Activated CD8-positive, alpha-beta memory T cell treated with anti-CD3 and anti-CD28 coated beads for 48 hours (primary cell): ENCODE measurements at regions not wholly inside any gene's neighbourhood (a gene's known extent, or its start where the extent isn't known, plus 50 kb on each side); places are given as distances from the start of the nearest gene placed in this dataset.

Experiments used
- DNase-seq, 3 experiments: peaks; one replicate each; pipeline ENCODE4 v3.0.0-alpha.2; 2020; ENCODE audit warnings: low read depth in 2 of 3, low spot score in 2 of 3

DNA sequence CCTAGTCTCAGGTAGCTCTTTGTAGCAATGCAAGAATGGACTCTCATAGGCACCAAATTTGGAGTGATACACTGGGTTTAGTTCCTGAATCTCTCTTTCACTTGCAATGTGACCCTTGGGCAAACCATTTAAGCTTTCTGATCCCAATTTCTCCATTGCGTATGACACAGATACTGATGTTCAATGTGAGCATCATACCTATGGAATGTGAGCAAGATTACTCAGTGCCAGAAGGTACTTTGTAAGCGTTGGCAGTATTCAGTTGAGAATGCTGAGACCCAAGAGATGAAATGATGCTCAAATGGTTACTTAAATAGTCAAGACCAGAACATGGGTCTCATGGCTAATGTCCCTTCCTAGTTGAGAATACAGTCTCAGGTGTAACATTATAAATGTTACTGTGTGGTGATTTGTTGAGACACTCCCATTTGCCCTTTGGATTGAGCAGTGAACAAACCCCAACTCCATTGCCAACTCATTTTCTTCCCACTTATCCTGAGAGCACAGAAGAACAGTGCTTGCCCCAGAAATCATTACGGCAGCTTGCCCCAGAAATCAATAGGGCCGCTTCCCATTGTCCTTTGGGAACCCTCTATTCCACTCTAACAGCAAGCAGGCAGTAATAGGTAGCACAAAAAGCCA, 134.1 kb downstream of the SOX9 start:
- no peak for DNase-seq

DNA sequence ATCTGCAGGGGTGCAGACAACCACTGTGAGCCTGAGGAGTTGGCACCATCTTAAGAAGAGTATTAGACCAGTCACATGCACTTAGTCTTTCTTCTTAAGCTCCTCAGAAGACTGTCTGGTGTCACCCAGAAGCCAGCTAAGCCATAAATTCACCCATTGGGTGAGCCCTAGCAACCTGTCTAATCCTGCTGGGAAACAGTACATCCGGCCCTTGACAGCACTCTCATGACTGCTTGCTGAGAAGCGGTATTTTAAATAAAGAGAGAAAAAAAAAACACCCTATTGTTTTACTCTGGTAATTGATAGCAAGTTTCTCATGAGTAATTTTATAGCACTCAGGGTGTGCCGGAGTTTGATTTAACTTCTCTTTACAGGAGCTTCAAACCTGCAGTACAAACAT, 134.7 kb downstream of the SOX9 start:
- DNase-seq, result no peak

DNA sequence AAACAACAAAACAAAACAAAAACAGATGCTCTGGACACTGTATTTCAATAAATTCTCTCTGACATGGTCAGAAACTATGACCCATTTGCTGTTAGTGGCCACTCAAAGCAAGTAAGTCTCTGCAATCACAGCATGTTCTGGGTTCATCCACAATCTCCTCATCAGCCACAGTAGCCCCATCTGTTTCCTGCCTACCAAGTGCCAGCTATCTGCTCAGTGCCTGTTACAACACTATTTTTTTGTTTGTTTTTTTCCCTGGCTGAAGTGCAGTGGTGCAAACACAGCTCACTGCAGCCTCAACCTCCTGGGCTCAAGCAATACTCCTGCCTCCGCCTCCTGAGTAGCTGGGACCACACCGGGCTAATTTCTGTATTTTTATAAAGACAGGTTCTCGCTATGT, 137.9 kb downstream of the SOX9 start:
- DNase-seq, result no peak

DNA sequence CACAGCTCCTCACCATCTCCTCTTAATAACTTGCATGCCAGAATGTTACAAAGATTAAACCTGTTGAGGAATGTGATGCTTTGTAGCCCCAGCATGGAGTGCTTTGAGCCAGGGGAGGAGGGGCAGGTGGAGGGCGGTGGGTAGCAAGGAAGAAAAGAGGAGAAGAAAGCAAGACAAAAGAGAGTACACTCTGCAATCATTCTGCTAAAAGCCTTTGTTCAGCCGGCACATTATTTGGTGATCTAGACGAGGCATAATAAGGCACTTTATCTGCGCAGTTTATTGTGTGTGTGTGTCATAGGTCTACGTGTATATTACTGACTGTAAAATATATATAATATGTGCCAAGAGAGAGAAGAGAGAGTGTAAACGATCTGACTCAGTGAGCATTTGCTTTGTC, 139.1 kb downstream of the SOX9 start:
- DNase-seq, result no peak

DNA sequence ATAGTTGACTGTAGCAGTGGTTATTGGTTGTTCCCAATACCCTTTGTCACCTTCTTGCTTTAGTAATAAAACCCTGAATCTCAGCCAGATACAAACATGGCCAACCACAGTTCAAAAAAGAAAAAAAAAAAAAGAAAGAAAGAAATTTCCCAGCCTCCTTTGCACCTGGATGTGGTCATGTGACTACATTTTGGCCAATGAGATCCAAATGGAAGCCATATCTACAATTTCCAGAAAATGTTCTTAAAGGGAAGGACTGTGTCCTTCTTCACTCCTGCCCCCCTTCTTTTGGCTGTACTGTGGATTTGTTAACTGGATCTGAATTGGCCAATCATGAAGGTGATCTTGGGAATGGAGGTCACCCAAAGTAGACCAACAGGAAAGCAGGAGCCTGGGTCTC, 141.9 kb downstream of the SOX9 start:
- no peak for DNase-seq

DNA sequence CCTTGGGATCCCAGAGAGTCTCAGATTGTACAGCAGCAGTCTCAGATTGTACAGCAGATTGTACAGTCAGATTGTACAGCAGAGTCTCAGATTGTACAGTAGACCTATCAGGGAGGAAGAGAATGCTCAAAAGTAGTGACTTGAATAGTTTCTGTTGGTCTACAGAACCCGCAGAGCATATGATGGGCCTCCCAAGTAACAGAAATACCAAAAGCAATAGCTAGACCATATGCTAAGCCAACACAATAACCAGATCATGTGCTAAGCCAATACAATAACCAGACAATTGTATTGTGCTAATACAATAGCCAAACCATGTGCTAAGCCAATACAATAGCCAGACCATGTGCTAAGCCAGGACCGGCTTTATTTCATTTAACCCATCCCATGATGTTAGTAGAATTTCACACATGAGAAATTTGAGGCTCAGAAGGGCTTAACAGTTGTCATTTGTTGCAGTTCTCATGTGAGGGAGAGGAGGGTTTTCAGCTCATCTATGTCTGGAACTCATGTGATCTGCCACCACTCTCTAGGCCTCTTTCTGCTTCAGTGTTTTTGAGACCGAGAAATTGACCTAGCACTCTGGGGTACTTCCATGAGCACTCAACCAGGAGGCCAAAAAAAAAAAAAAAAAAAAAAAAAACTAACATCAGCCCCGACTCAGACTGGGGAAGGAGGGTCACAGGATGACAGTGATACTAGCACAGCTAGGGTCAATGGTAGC, 144.0 kb downstream of the SOX9 start:
- no peak for DNase-seq

DNA sequence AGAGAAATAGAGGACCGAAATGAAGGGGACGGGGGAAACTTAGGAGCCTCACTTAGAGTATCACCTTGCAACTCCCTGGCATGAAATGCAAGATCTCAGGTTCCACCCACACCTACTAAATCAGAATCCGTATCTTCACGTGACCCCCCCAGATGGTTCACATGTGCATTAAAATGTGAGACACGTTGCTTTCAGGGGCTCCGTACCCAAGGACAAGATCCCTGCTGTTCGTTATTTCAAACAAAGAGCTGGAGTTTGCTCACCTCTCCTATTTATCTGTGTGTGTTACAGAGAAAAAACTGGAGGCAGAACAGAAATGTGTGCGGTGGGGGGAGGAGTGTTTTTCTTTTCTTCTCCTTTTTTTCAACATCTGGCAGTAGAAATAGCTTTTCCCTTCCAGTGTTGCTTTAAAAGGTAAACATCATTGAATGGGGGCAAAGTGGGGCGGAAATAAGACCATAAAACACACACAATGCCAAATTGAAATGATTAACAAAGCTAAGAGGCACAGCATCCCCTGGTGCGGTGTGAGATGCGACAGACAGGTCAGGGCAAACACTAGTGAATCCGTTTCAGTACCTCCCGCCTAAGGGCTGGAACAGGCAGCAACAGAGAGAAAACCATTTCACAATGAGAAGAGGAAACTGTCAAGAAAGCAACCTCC, 145.4 kb downstream of the SOX9 start:
- no peak for DNase-seq

DNA sequence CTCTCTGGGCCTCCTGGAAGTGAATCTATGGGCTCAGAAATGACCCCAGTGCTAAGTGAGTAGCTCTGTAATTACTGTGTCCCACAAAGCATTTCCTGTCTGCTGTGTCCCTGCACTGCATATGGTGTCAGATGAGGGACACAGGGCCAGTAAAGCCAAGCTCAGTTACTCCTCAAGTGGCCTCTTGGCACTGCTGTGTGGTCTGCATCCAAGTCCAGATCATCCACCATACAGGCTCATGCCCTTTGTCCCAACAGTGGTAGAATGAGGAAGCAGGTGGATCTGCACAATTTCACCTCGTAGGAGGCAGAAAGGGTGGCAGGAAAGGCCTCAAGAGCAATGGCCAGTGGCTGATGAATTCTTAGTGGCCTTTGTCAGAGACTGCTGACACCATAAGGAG, 146.8 kb downstream of the SOX9 start:
- DNase-seq, result no peak

DNA sequence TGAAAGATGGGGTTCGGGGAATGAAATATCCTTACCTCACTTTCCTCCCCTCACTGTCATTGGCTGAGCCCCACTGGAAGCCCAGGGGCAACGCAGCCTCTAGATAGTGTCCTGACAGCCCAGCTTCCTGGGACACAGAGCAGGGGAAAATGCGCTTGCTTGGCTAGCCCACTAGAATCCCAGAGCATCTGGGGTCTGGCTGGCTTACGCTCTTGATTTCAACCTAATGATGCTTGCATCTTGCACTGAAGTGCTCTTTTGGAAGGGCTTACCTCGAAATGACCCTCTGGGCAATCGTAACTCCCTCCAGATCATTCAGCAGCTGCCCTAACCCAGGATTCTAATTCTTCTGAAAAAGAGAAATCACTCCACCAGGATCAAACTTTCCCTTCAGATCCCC, 147.6 kb downstream of the SOX9 start:
- DNase-seq, result no peak

DNA sequence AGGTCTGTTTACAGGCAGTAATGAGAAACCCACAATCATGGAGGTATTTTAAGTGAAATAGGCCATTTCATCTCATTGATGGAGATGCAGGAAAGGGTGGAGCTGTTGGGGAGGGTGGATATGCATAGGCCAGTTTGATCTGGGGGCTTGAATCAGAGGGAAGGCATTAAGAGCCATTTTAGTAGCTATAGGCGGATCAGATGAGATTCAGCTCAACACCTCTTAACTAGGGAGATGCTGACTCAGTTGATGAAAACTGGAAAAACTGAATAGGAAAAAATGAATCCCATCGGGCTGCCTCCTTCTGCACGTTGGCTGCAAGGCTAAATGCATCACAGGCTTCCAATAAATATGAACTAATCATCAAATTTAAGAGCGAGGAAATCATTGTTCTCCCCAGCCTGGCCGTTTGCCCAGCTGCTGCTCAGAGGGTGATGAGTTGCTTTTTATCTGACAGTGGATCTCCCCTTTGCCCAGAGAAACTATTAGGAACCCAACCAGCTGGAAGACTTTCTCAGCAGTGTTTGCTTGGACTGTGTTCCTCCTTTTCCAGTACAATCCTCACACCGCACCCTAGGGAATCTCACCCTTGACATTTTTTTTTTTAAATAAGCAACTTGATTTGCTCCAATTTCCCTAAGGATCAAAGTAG, 149.6 kb downstream of the SOX9 start:
- DNase-seq, result no peak

DNA sequence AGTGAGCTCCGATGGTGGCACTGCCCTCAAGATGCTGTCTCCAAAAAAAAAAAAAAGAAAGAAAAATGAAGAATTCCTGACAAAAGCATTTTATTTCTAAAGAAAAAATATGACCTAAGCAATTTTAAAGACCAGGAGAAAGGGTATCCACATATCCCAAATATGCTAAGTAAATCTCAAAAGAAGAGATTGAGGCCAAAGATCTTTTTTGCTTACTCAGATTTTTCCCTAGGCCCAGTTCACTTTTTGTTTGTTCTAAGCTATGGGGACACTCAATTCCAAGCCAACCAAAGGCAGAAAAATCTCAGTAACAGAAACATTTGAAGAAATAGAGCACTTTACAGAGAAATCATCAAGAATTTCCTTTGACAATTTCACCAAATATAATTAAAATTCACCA, 150.8 kb downstream of the SOX9 start:
- DNase-seq, result no peak

DNA sequence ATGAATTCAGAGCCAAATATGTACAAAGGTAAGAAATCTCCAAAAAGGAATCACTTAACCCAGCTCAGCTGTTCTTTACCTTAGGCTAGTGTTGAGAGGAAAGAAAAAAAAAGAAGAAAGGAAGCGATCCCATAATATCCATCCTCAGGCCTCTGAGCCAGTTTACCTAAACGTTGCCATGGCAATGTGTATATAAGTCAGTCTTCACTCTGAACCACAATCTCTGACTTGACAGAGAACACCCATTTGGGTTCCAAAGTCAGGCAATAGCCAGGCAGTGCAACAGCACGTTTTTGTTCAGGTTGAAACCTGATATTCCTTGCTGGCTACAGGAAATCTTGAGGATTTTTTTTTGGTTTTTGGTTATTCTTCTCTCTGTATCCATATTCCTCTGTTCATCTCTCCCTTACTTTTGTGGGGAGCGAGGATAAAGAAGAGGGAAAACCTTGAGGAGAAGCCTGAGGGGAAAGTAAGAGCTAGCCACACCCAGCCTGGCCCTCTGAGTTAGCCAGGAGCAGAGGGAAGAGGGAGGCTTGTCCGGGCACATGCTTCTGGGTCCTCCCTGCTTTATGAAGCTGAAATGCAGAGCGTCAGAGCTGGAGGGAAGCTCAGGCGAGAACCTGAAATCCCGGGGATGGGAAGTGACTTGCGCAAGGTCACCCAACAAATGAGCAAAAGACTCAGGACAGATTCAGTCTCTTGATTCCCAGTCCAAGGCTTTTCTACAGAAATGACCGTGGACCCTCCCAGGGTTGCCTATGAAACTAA, 152.7 kb downstream of the SOX9 start:
- DNase-seq, result no peak

DNA sequence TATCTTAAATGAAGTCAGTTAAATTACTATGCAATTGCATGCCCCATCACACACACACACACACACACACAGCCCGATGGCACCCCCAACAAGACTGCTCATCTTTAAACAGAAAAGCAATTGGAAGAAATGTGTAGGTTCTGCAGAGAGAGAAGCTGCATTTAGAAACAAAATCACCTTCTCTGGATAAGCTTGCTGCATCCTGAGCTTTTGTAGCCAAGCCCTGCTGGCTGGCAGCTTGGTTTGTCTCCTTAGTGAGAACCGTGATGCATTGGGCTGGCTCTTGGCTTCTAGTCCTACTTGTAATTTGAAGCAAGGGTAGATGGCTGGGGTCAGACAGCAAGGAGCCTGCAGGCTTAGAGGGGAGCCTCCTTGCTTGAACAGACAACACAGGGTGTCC, 153.8 kb downstream of the SOX9 start:
- DNase-seq, result no peak

DNA sequence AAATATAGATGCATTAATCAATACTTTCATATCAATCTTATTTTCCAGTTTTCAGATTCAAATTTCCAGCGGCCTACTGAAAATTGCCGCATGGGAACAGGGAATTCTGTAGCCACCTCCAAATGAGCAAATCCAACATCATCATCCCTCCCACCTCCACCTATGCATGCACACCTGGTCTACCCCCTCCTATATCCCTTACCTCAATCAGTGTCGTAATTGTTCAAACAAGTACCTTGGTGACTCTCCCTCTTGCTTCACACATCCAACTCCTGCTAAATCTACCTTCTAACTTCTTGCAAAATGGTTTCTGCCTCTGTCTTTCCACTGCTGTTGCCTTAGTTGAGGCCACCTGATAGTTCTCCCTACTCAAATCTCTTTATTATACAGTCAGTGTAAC, 160.1 kb downstream of the SOX9 start:
- DNase-seq, result no peak

DNA sequence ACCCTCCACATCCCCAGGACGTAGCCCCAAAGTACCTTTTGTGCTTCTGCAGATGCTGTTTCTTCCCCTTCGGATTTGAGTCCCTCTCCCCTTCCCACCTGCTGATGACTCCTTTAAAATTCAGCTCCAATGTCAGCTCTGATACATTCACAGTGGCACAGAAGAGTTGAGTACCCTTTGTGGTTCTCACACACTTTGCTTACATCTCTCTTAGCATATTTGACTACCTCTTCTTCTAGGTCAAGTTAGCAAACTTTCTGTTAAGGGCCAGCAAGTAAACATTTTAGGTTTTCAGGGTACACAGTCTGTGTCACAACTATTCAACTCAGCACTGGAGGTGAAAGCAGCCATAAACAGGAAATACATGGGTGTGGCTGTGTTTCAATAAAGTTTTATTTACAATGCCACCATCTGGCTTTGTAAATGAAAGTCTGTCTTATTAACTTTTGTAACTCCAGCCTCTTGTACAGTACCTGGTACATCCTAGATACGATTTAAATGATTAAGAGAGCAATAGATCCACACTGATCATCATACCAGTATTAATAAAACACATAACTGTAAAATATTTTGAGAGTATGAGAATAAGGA, 161.7 kb downstream of the SOX9 start:
- DNase-seq, result no peak

DNA sequence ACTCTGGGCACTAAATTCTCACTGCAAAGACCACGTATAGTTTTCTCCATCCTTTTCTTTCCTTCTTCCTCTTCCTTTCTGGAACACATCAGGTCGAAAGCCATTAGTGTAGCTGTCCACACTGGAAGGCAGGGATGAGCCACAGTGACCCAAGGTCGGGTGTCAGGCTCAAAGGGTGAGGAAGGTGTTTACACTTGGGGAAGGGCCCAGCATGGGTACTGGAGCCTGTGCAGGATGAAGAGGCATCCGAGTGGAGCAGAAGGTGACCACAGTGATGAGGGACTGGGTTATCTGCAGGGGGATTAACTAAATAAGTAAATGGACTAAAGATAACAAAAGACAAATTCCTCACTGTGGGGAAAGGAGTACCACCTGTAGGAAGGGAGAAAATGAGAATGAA, 164.0 kb downstream of the SOX9 start:
- DNase-seq, result no peak

DNA sequence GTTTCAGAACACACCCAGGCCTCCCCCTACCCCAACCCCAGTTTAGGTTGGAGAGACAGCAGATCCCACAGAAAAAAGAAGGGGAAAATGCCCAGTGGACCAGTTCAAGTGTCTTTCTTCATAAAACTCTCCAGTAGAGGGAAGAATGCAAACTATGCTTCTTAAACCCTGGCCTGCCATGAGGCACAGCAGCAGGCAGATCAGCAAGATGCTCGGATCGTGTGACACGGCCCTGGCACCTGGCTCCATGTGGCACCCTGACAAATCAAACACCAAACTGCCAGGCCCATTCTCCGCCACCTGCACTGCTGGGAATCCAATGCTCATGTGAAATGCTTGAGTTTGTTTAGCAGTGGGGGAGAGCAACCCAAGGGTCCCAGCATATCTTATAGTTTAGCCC, 166.8 kb downstream of the SOX9 start:
- no peak for DNase-seq

DNA sequence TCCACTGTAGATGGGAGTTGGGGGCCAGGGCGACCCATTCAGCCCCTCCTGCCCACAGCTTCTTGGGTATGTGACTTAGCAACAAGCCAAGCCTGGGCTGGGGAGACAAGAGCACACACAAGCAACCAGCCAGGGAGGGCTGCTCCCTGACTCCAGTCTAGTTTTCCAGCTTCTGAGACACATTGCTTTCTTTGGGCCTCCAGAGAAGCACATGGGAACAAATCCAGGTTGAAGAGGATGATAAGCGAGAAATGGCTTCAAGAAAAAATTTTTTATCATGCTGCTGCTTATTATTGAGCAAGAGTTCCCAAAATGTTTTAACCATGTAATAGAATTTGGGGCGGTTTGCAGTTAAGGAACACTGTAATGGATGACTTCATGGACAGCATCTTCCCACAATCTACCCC, 173.7 kb downstream of the SOX9 start:
- no peak for DNase-seq

DNA sequence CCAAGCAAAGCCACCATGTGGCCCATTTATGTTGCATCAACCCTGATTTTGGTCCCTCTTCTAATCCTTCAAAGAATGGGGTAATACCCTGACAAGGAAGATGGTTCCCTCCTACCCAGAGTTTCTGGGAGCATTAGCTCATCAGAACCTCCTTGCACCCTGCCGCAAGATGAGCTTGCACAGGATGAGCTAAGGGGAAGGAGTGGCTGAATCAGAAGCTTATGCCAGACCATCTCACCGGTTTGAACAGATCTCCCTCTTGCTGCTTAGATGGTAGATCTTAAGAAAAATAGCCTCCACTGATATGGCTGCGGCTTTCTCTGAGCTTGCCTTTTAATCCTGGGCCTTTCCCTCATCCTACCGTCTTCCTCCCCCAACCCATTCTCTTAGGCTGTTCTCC, 175.1 kb downstream of the SOX9 start:
- no peak for DNase-seq

DNA sequence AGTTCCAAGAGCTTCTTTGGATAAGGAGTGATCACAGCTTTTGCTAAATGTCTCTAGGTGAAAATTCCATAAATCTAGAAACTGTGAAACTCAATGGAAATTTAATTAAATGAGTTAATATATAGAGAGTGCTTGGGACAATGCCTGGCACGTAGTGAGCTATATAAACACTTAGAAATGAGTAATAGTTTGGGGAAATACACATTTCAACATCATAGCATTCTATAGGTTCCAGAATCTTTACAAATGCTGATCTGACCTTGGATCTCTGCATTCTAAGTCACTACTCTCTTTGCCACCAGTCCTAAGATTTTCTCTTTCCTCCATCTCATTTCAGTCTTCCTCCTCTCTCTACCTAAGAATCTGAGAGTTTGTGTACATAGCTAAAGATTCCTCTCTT, 175.6 kb downstream of the SOX9 start:
- DNase-seq, result no peak
